Suppressor macrophage (primary cell): ENCODE measurements at regions not wholly inside any gene's neighbourhood (a gene's known extent, or its start where the extent isn't known, plus 50 kb on each side); places are given as distances from the start of the nearest gene placed in this dataset.
"Not testable (repeated sequence)": the region's sequence is repeated elsewhere in the genome, so short reads cannot be mapped to it uniquely, and the experiment has no call there.

Source experiments
- DNase-seq, 4 experiments: peaks; one replicate each; pipeline ENCODE4 v3.0.0-alpha.2; 2020 to 2022

DNA sequence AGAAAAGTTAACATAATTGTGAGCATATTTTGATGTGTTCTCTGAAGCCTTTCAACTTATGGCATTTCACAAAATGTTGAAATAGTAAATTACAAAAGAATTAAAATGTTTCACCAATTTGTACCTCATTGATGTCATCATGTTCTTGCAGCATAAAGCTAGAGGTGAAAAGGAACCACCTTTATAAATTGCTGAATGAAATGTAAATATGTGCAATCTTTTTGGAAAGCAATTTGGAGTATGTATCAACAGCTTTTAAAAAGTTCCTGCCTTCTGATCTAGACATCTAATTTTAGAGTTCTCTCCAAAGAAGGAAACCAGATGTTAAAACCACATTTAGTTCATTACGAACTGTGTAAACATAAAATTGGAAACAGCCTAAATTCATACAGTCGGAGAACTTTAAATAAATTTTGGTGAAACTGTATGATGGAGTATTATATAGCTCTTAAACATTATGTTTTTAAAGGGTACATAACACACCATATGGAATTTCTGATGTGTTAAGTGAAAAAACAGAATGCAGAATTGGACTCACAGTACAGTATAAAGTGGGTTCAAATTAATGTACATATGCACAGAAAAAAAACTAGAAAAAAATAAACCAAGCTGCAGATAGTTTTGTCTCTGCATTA, 311.2 kb upstream of the NAALADL2 start:
- no peak for DNase-seq

GRCh38 chr3:174548841-174549623, 310.1 kb upstream of the NAALADL2 start:
- no peak for DNase-seq

GRCh38 chr3:174581558-174581957, 277.6 kb upstream of the NAALADL2 start:
- peak in 3 of 4 experiments; percentile 3 to 10 (median 9) for DNase-seq

GRCh38 chr3:174583396-174583795, 275.7 kb upstream of the NAALADL2 start:
- DNase-seq: no peak

GRCh38 chr3:174587137-174587536, 272.0 kb upstream of the NAALADL2 start:
- not testable (repeated sequence) for DNase-seq

DNA sequence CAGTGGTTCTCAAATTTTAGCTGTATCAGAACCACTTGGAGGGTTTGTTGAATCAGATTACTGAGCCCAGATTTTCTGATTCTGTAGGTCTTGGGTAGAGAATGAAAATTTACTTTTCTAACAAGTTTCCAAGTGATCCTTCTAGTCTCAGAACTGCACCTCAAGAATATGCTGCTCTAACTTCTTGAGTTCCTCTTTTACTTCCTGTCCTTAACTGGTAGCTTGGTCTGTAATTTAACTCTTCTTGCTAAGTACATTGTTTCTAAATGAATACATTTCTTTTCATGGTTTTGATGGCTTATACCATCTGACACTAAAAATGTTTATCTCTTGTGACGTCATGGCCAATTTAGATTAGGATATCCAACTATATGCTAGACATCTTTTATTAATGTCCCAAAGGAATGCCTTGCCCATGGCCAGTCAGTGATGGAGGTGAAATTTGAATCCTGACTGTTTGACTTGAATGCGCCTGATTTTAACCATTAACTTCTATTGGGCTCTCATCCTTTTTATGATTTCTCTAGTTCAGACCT, 262.6 kb upstream of the NAALADL2 start:
- peak in 1 of 4 experiments; percentile 19 for DNase-seq

GRCh38 chr3:174598885-174599439, 260.2 kb upstream of the NAALADL2 start:
- DNase-seq: no peak

GRCh38 chr3:174613173-174613572, 246.0 kb upstream of the NAALADL2 start:
- DNase-seq: no peak

GRCh38 chr3:174614036-174614435, 245.1 kb upstream of the NAALADL2 start:
- DNase-seq: no peak

DNA sequence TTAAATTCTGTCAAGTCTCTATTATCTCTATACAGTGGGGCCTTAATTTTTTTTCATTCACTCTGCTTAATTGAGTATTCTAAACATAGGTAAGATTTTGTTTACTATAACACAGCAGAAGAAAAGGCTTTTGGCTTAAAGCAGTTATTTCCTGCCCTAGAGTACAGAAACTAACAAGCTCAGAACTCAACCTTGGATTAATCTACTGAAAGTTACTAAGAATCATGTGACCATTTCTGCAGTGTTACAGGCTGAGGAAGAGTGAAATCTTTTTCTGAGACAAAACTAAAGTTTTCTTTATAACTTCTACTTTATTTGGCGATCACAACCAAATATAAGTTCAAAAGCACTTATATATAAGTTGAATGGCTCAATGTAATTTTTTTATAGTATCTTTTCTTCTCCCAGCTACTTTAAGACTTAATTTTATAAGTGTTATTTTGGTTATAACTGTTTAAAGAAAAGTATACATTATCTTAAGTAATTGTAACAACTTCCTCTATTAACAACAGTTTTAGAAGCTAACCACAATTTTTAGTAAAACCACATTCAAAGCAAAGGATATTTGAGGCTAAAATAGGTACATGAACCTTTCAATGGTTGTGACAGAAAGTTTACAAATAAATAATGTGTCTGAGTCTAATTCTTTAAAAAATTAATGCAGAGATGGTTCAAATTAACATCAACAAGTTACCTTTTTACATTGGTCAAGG, 240.6 kb upstream of the NAALADL2 start:
- DNase-seq: peak in 2 of 4 experiments; percentile 32 to 47

DNA sequence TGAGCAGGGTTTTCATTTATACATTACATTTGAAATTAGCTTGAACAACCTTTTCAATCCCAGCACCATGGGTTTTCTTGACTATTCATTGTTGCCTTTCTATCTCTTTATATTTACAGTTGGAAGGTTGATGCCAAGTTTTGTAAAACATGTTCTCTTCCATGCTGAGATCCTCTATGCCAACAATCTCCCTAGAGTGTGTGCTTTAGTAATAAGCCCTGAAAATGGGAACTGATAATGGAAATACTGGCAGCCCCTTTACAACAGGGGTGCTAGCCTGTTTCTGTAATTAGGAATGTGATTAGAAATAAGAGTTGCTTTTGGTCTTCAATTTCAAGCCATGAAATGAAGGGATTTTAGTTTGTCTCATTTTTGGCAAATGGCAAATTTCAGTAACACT, 239.9 kb upstream of the NAALADL2 start:
- peak in 1 of 4 experiments; percentile 3 for DNase-seq

- peak in 3 of 4 experiments; percentile 10 to 57 (median 48) for DNase-seq
These were observed 239.0 kb upstream of the NAALADL2 start for GRCh38 chr3:174620138-174620537.

DNA sequence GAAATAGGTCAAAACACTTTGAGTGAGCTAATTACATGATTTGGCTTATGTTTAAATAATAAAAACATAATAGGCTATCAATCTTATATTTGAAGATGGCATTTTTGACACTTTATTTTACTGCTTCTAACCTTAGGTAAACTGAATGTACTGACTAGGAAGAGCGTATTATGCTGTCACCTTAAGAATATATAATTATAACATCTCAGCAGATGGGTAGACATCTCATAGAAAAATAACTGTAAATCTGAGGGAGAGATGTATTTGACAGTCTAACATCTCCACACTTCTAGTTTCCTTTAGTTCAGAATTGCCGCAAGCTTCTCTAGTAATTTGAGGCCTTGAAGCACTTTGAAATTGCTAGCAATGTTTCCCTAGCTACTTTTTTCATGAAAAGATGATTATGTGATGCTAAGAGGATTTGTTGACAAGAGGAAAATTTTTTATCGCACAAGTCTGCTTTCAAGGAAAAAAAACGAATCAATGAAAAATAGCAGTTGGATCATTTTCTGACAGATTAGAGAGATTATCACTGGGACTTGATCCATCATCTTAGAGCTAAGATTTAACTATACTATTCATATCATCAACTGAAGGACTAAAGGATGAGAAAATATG, 238.2 kb upstream of the NAALADL2 start:
- no peak for DNase-seq

GRCh38 chr3:174633342-174633741, 225.8 kb upstream of the NAALADL2 start:
- DNase-seq: no peak

- no peak for DNase-seq
These were observed 222.7 kb upstream of the NAALADL2 start for GRCh38 chr3:174636451-174636850.

GRCh38 chr3:174639406-174639805, 219.7 kb upstream of the NAALADL2 start:
- DNase-seq: no peak

DNA sequence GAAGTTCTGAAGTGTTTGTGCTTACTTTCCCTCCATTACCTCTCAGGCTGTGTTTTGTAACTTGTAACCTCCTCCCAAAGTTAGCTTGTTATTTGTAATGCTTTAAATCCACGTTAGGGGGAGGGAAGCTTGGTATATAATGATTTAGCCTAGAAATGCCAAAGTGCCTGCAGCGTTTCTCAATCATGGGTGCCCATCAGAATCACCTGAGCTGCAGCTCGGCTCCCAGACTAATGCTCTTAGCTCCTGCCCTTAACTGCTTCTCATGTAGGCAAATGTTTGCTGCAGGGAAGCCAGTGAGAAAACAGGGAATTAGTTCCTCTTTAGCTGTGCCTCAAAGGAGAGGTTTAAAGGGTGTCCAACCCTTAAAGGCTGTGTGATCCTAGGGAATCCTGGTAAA, 219.2 kb upstream of the NAALADL2 start:
- DNase-seq: no peak

GRCh38 chr3:174640932-174641331, 218.2 kb upstream of the NAALADL2 start:
- no peak for DNase-seq

DNA sequence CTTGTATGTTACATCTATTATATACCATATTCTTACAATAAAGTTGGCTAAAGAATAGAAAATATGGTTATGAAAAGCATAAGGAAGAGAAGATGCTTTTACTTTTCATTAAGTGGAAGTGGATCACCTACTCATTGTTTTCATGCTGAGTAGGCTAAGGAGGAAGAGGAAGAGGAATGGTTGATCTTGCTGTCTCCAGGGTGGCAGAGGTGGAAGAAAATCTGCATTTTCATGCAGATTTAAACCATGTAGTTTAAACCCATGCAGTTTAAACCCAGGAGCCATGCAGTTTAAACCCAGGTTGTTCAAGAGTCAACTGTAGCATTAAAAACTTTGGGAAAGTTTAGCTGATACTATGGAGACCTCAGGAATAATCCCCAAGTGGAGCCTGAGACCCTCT, 214.8 kb upstream of the NAALADL2 start:
- DNase-seq: no peak

DNA sequence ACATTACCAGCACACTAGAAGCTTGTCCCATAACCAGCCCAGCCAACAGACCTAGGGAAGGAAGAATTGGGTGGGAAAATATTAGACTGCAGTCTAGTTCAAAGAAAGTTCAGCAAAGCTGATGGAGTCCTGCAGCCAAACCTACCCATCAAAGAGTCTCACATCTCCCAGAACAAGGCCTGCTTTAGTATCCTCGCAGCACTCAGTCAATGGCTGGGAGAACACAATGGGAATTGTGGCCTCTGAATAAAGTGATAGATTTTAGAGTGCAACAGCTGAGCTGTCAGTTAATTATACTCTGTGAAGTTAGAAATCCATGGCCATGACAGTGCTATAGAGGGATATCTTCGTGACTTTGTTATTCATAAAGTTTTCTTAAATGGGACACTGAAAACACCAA, 207.2 kb upstream of the NAALADL2 start:
- no peak for DNase-seq

DNA sequence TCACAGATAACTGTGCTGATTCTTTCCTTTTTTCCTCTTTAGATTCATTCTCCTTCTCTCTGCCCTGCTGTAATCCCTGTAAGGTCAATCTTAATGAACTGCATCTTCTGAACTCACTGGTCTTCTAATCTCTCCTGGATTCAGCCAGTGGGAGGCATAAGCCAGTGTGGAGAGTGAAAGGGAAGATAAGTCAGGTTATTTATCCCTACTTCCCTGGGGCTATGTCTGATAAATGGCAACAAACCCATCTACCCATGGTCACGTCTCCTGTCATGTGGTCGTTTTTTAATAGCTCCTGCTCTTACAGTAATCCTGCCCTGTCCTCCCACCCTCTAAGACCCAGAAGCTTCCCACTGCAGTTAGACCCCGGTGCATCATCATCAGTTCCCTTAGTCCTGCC, 199.6 kb upstream of the NAALADL2 start:
- DNase-seq: no peak

DNA sequence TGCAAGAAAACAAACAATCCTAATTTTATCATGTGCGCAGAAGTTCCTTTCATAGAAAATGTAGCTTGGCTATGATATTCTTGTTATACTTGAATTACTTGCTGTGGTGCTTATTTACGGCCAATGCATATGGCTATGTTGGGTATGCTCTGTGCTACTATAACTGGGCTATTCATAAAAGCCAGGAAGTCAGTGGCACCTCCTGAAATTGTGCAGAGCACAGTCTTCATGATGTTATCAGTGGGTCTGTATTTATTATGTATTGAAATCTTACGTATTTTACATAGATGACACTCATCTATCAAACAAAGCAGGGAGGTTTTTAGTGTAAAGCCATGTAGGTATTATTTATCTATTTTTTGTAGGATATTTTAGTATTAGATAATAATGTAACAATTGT, 196.5 kb upstream of the NAALADL2 start:
- no peak for DNase-seq

DNA sequence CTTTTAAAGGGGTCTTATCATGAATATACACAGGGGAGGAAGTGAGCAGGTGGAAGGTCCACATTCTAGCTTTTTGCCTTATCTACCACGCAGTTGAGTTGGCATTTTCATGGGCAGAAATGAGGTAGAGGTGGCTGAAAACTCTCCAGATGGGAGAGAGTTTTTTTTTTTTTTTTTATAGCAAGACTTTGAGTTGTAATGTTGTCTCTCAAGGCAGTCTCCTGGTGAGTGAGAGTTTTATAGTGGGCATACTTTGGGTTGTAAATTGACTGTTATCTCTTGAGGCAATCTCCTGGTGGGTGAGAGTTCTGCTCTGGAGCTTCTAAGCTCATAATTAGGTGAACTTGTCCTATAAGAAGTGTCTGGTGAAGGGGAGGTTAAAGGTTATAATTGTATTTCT, 191.7 kb upstream of the NAALADL2 start:
- DNase-seq: no peak
